SU-DHL-6 (cell line): ENCODE measurements at regions not wholly inside any gene's neighbourhood (a gene's known extent, or its start where the extent isn't known, plus 50 kb on each side); places are given as distances from the start of the nearest gene placed in this dataset.

Source experiments
- H2AFZ ChIP-seq: fragments of 200-600 bp; sonication (generic); 2 replicates; pipeline ENCODE4 v1.6.1; 2014; ENCODE audit warnings: low read depth, mild to moderate bottlenecking, moderate library complexity, mixed read lengths, antibody characterized with exemption, low read length; ENCODE audit not compliant: severe bottlenecking
- H3F3A ChIP-seq: fragments of 200-600 bp; shearing (Covaris generic); 2 replicates; pipeline ENCODE4 v1.6.0; 2016; ENCODE audit warnings: antibody characterized with exemption, mild to moderate bottlenecking; ENCODE audit not compliant: insufficient read depth
- H3K27ac ChIP-seq: fragments of 200-600 bp; sonication (generic); 2 replicates; pipeline ENCODE4 v1.5.1; 2016; ENCODE audit warnings: low read depth, mild to moderate bottlenecking, low read length, moderate library complexity, mixed read lengths
- H3K27me3 ChIP-seq: fragments of 200-600 bp; sonication (generic), shearing (Covaris generic); 2 replicates; pipeline ENCODE4 v1.6.0; 2014; ENCODE audit warnings: mild to moderate bottlenecking, low read length
- H3K36me3 ChIP-seq: fragments of 200-600 bp; sonication (generic); 2 replicates; pipeline ENCODE4 v1.6.1; 2014; ENCODE audit warnings: mild to moderate bottlenecking, low read length, mixed read lengths
- H3K4me2 ChIP-seq: fragments of 300-600, 200-600 bp; shearing (Covaris generic), sonication (generic); 2 replicates; pipeline ENCODE4 v1.6.0; 2014; ENCODE audit warnings: low read length, low read depth, mild to moderate bottlenecking; ENCODE audit not compliant: poor library complexity, severe bottlenecking
- H3K4me3 ChIP-seq: fragments of 200-600 bp; sonication (generic); 2 replicates; pipeline ENCODE4 v1.5.1; 2014; ENCODE audit warnings: antibody characterized with exemption, low read length, mild to moderate bottlenecking, mixed read lengths; ENCODE audit not compliant: insufficient read depth, poor library complexity, severe bottlenecking
- H3K79me2 ChIP-seq: fragments of 200-600 bp; sonication (generic); 2 replicates; pipeline ENCODE4 v1.6.1; 2014; ENCODE audit warnings: mild to moderate bottlenecking, low read length, moderate library complexity; ENCODE audit not compliant: insufficient read depth
- H3K9ac ChIP-seq: fragments of 200-600 bp; sonication (generic); 2 replicates; pipeline ENCODE4 v1.7.0; 2014; ENCODE audit warnings: mild to moderate bottlenecking, low read length
- H3K9me2 ChIP-seq: fragments of 200-600 bp; sonication (generic); replicated peaks from 2 replicates; pipeline ENCODE4 v1.6.1; 2014; ENCODE audit warnings: low read length; ENCODE audit not compliant: insufficient read depth
- H3K9me3 ChIP-seq: fragments of 200-600 bp; sonication (generic); 2 replicates; pipeline ENCODE4 v1.6.1; 2014; ENCODE audit warnings: low read length, mixed read lengths; ENCODE audit not compliant: insufficient read depth
- H4K20me1 ChIP-seq: fragments of 200-600 bp; sonication (generic); 2 replicates; pipeline ENCODE4 v1.6.1; 2014; ENCODE audit warnings: low read depth, mild to moderate bottlenecking, antibody characterized with exemption, low read length, moderate library complexity, mixed read lengths
- EZH2phosphoT487 ChIP-seq: fragments of 200-600 bp; sonication (generic), shearing (Covaris generic); conservative IDR thresholded peaks from 2 replicates; pipeline ENCODE4 v1.6.1; 2018; ENCODE audit warnings: mild to moderate bottlenecking, antibody characterized with exemption, low read length, moderate library complexity, mixed read lengths
- TF ChIP-seq, protein P1 (sequence below): fragments of 200-600 bp; sonication (generic); IDR thresholded peaks from one replicate; pipeline ENCODE4 v1.5.1; 2017; ENCODE audit warnings: antibody characterized with exemption, mild to moderate bottlenecking, low read length, moderate library complexity; ENCODE audit not compliant: insufficient read depth, poor library complexity, severe bottlenecking

DNA sequence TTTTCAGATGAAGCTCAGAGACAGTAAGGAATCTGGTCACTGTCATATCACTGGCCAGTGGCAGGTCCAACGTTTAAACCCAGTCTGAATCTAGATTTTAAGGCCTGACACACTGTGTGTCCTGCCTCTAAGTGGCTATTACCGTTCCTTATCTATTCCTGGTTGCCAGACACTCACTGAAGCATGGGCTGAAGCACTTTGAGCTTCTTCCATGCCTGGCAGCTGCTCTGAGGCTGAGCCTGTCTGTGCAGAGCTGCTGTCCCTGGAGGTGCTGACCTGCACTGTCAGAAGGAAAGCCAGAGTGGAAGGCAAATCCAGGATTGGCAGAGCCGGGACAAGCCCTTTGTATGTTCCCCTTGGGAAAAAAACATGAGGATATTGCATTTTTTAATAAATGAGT lies 109.2 kb upstream of the SLC7A1 start:
- Histone ChIP-seq H4K20me1 (no peaks in the 10 kb centered on the region), H3K9me2 (no peaks in the 10 kb centered on the region), H3K27ac (no peak overlapping the region), H2AFZ (no peak overlapping the region), H3K36me3 (no peaks in the 10 kb centered on the region), H3K4me2 (no peak overlapping the region), H3K4me3 (no peak overlapping the region), H3K9ac (no peak overlapping the region), H3K79me2 (no peaks in the 10 kb centered on the region), H3K9me3 (no peaks in the 10 kb centered on the region), H3K27me3 (no peaks in the 10 kb centered on the region), H3F3A (no peaks in the 10 kb centered on the region)
- TF ChIP-seq, protein P1, sequence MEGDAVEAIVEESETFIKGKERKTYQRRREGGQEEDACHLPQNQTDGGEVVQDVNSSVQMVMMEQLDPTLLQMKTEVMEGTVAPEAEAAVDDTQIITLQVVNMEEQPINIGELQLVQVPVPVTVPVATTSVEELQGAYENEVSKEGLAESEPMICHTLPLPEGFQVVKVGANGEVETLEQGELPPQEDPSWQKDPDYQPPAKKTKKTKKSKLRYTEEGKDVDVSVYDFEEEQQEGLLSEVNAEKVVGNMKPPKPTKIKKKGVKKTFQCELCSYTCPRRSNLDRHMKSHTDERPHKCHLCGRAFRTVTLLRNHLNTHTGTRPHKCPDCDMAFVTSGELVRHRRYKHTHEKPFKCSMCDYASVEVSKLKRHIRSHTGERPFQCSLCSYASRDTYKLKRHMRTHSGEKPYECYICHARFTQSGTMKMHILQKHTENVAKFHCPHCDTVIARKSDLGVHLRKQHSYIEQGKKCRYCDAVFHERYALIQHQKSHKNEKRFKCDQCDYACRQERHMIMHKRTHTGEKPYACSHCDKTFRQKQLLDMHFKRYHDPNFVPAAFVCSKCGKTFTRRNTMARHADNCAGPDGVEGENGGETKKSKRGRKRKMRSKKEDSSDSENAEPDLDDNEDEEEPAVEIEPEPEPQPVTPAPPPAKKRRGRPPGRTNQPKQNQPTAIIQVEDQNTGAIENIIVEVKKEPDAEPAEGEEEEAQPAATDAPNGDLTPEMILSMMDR = no peak
- TF ChIP-seq EZH2phosphoT487 = no peak

DNA sequence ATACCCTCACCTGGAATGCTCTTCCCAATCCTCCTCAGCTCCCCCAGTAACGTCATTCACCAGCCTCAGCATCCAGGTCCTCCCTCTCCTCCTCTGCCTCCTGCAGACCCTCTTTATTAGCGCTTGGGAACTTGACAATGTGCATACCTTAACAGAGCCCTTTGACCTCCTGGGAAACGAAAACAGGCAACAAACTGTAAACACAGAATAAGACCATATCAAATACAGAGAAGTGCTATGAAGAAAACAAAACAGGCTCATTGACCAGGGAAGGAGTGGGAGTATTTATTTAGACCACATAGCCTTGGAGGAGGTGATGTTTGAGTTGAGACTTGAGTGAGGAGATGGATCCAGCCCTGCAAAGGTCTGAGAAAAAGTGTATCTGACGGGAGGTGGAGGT lies 107.9 kb upstream of the SLC7A1 start:
- Histone ChIP-seq H3F3A (no peaks in the 10 kb centered on the region), H3K9ac (no peak overlapping the region), H3K4me2 (no peak overlapping the region), H3K27me3 (no peaks in the 10 kb centered on the region), H3K9me2 (no peaks in the 10 kb centered on the region), H3K9me3 (no peaks in the 10 kb centered on the region), H4K20me1 (no peaks in the 10 kb centered on the region), H2AFZ (no peak overlapping the region), H3K4me3 (no peak overlapping the region), H3K79me2 (no peaks in the 10 kb centered on the region), H3K36me3 (no peaks in the 10 kb centered on the region), H3K27ac (no peak overlapping the region)
- no peak for TF ChIP-seq EZH2phosphoT487
- TF ChIP-seq, protein P1 = no peak

DNA sequence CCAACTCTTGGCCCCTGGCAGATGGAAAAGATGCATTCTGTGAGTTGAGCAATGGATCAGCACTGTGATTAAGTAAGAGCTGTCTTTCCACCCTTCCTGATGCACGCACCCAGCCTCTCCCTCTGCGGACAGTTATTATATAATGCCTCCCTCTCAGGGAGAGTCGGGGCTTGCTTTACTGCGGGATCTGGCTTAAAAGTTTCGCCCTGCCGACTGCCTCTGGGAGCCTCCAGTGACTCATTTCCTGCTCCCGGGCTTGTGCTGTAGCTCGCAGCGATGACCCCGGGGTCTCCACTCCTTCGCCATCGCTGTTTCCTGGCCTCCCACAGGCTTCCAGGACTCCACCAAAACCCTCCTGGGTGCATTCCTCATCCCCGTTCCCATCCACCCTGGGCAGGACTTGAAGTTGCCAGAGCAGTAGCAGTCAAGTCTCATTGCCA lies 107.4 kb upstream of the SLC7A1 start:
- Histone ChIP-seq H3K4me3 (no peak overlapping the region), H3F3A (no peaks in the 10 kb centered on the region), H3K9me3 (no peaks in the 10 kb centered on the region), H3K27ac (no peak overlapping the region), H3K4me2 (no peak overlapping the region), H3K9me2 (no peaks in the 10 kb centered on the region), H3K79me2 (no peaks in the 10 kb centered on the region), H3K27me3 (no peaks in the 10 kb centered on the region), H3K9ac (no peak overlapping the region), H2AFZ (no peak overlapping the region), H3K36me3 (no peaks in the 10 kb centered on the region), H4K20me1 (no peaks in the 10 kb centered on the region)
- TF ChIP-seq, protein P1 = no peak
- no peak for TF ChIP-seq EZH2phosphoT487

DNA sequence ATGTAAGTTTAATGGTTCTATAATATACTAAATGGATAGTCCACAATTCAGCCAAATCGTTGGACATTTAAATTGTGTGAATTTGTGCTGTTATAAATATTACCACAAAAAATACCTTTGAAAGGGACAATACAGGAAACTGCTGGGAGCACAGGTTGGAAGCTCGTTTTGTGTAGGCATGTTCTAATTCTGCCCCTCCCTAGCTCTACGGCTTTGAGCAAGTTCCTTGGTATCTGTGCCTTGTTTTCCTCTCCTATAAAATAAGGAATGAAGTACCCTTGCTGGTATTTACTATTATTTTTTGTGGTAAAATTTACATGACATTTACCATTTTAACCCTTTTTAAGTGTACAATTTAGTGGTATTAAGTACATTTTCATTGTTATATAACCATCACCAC lies 102.6 kb upstream of the SLC7A1 start:
- Histone ChIP-seq H3F3A (no peaks in the 10 kb centered on the region), H4K20me1 (no peaks in the 10 kb centered on the region), H3K4me2 (no peak overlapping the region), H3K4me3 (no peak overlapping the region), H3K27ac (no peak overlapping the region), H3K9me2 (no peaks in the 10 kb centered on the region), H3K79me2 (no peaks in the 10 kb centered on the region), H3K9me3 (no peaks in the 10 kb centered on the region), H2AFZ (no peak overlapping the region), H3K36me3 (no peaks in the 10 kb centered on the region), H3K9ac (no peak overlapping the region), H3K27me3 (peaks cover 3% of the 10 kb centered on the region; the same call in 1 of the 2 replicates)
- TF ChIP-seq EZH2phosphoT487 = no peak
- TF ChIP-seq, protein P1 = no peak
